ENCODE measurements at regions not wholly inside any gene's neighbourhood (a gene's known extent, or its start where the extent isn't known, plus 50 kb on each side); places are given as distances from the start of the nearest gene placed in this dataset.

GRCh38 chr9:129316281-129317030 lies 138.4 kb upstream of the IER5L start:
- H3K4me1 ChIP-seq = peaks cover 13 to 51% (median 26%) of the 10 kb centered on the region in 6 donors
- 84 to 94% (median 90%) methylated on average over 13 to 14 of the region's 14 CpGs for WGBS, 5 donors
- intact Hi-C loops (cut with DNase I; ENCODE audit: low total_unique reads) = no loop called here

GRCh38 chr9:129313331-129313955 lies 135.4 kb upstream of the IER5L start:
- 74 to 91% (median 79%) methylated on average over 9 to 10 of the region's 10 CpGs for WGBS, 5 donors
- intact Hi-C loops (cut with DNase I; ENCODE audit: low total_unique reads) = no loop called here

More at GRCh38 chr9:129316281-129317030, 138.4 kb upstream of the IER5L start:
- DNase-seq = peak; percentile 43
- Histone ChIP-seq H3K4me3 (no peak overlapping the region), H3K27ac (peak overlapping the region in 1 of 8 donors; percentile 68), H3K9me3 (no peaks in the 10 kb centered on the region), H3K36me3 (no peaks in the 10 kb centered on the region), H3K27me3 (replicated peaks in 1 of 7) (peaks cover 0 to 23% (median 0%) of the 10 kb centered on the region in 7 donors)
- TF ChIP-seq POLR2AphosphoS5 (IDR thresholded peaks at IDR 0.05) (no peak), CTCF (IDR thresholded peaks at IDR 0.05 in 8 of 11, conservative IDR thresholded peaks at IDR 0.05 in 3 of 11) (no peak), POLR2A (IDR thresholded peaks at IDR 0.05) (no peak)

GRCh38 chr9:129312251-129313122 lies 134.4 kb upstream of the IER5L start:
- Histone ChIP-seq H3K36me3 (no peaks in the 10 kb centered on the region), H3K9me3 (no peaks in the 10 kb centered on the region), H3K4me3 (no peak overlapping the region), H3K27ac (no peak overlapping the region), H3K4me1 (peaks cover 0 to 12% (median 1%) of the 10 kb centered on the region in 6 donors), H3K27me3 (replicated peaks in 1 of 7) (no peaks in the 10 kb centered on the region)
- intact Hi-C loops (cut with DNase I; ENCODE audit: low total_unique reads) = no loop called here
- peak; percentile 29 for DNase-seq
- TF ChIP-seq POLR2A (IDR thresholded peaks at IDR 0.05) (no peak), POLR2AphosphoS5 (IDR thresholded peaks at IDR 0.05) (no peak), CTCF (IDR thresholded peaks at IDR 0.05 in 8 of 11, conservative IDR thresholded peaks at IDR 0.05 in 3 of 11) (no peak)
- WGBS, 5 donors = 78 to 86% (median 84%) methylated on average over 16 of the region's 16 CpGs

More at GRCh38 chr9:129313331-129313955, 135.4 kb upstream of the IER5L start:
- Histone ChIP-seq H3K27ac (no peak overlapping the region), H3K36me3 (no peaks in the 10 kb centered on the region), H3K4me1 (peaks cover 0 to 22% (median 5%) of the 10 kb centered on the region in 6 donors), H3K27me3 (replicated peaks in 1 of 7) (no peaks in the 10 kb centered on the region), H3K4me3 (no peak overlapping the region), H3K9me3 (no peaks in the 10 kb centered on the region)
- peak; percentile 35 for DNase-seq
- no peak for TF ChIP-seq POLR2AphosphoS5 (IDR thresholded peaks at IDR 0.05)
- TF ChIP-seq POLR2A (IDR thresholded peaks at IDR 0.05) = no peak
- TF ChIP-seq CTCF (IDR thresholded peaks at IDR 0.05 in 8 of 11, conservative IDR thresholded peaks at IDR 0.05 in 3 of 11) = no peak
